Activated naive CD4-positive, alpha-beta T cell treated with anti-CD3 and anti-CD28 coated beads, Interleukin-2, amount 50 U/mL, for 72 hours (primary cell): ENCODE measurements at regions not wholly inside any gene's neighbourhood (a gene's known extent, or its start where the extent isn't known, plus 50 kb on each side); places are given as distances from the start of the nearest gene placed in this dataset.
"Not testable (repeated sequence)": the region's sequence is repeated elsewhere in the genome, so short reads cannot be mapped to it uniquely, and the experiment has no call there.

Experiments used
- ATAC-seq, 2 donors: fragments of 150-1000 bp; cut with Tn5 transposase; 2 replicates each; pipeline ENCODE4 v1.10.0; 2021; ENCODE audit warnings: mild to moderate bottlenecking in 2 of 2, moderate library complexity in 2 of 2
- DNase-seq, 2 donors: peaks; one replicate each; pipeline ENCODE4 v3.0.0; 2021 to 2022; ENCODE audit warnings: low spot score in 2 of 2
- H3K27ac Mint-ChIP-seq, 2 donors: one replicate each; pipeline ENCODE4 v1.8.0; 2022; ENCODE audit warnings: mild to moderate bottlenecking in 2 of 2, mixed read lengths in 2 of 2
- H3K36me3 Mint-ChIP-seq, 2 donors: one replicate each; pipeline ENCODE4 v1.8.0; 2022; ENCODE audit warnings: mixed read lengths in 2 of 2
- H3K9me3 Mint-ChIP-seq, 2 donors: one replicate each; pipeline ENCODE4 v1.8.0; 2022; ENCODE audit warnings: mixed read lengths in 2 of 2

GRCh38 chr20:48503166-48503815, 324.5 kb downstream of the PREX1 start:
- Mint-ChIP-seq H3K27ac (no peak overlapping the region), H3K36me3 (no peaks in the 10 kb centered on the region), H3K9me3 (no peaks in the 10 kb centered on the region)
- DNase-seq: no peak
- no peak for ATAC-seq

GRCh38 chr20:48502758-48503157, 325.0 kb downstream of the PREX1 start:
- Mint-ChIP-seq H3K9me3 (no peaks in the 10 kb centered on the region), H3K36me3 (no peaks in the 10 kb centered on the region)
- no peak for ATAC-seq

GRCh38 chr20:48502016-48502415, 325.8 kb downstream of the PREX1 start:
- no peak for DNase-seq
- Mint-ChIP-seq H3K36me3 (no peaks in the 10 kb centered on the region), H3K9me3 (no peaks in the 10 kb centered on the region), H3K27ac (no peak overlapping the region)
- no peak for ATAC-seq

More at GRCh38 chr20:48502758-48503157, 325.0 kb downstream of the PREX1 start:
- no peak overlapping the region for H3K27ac Mint-ChIP-seq
- no peak for DNase-seq

- H3K36me3 Mint-ChIP-seq, H3K27ac Mint-ChIP-seq, ATAC-seq, DNase-seq, H3K9me3 Mint-ChIP-seq: not testable (repeated sequence)
These were observed 326.9 kb downstream of the PREX1 start for GRCh38 chr20:48500900-48501299.

GRCh38 chr20:48498939-48499338, 328.9 kb downstream of the PREX1 start:
- not testable (repeated sequence) for H3K27ac Mint-ChIP-seq, ATAC-seq, H3K36me3 Mint-ChIP-seq, DNase-seq, H3K9me3 Mint-ChIP-seq

GRCh38 chr20:48498125-48498524, 329.7 kb downstream of the PREX1 start:
- H3K27ac Mint-ChIP-seq, ATAC-seq, H3K9me3 Mint-ChIP-seq, H3K36me3 Mint-ChIP-seq, DNase-seq: not testable (repeated sequence)

GRCh38 chr20:48493966-48494365, 333.8 kb downstream of the PREX1 start:
- DNase-seq (no peak), ATAC-seq (no peak)
- Mint-ChIP-seq H3K9me3 (no peaks in the 10 kb centered on the region), H3K36me3 (no peaks in the 10 kb centered on the region), H3K27ac (no peak overlapping the region)

GRCh38 chr20:48493331-48493730, 334.5 kb downstream of the PREX1 start:
- not testable (repeated sequence) for H3K36me3 Mint-ChIP-seq, DNase-seq, H3K9me3 Mint-ChIP-seq, H3K27ac Mint-ChIP-seq, ATAC-seq

- Mint-ChIP-seq H3K27ac (no peak overlapping the region), H3K36me3 (no peaks in the 10 kb centered on the region), H3K9me3 (no peaks in the 10 kb centered on the region)
These were observed 335.1 kb downstream of the PREX1 start for GRCh38 chr20:48492715-48493070.

GRCh38 chr20:48492015-48492714, 335.6 kb downstream of the PREX1 start:
- no peak overlapping the region for H3K27ac Mint-ChIP-seq
- H3K9me3 Mint-ChIP-seq: no peaks in the 10 kb centered on the region
- no peaks in the 10 kb centered on the region for H3K36me3 Mint-ChIP-seq
- ATAC-seq (no peak), DNase-seq (no peak)

More at GRCh38 chr20:48492715-48493070, 335.1 kb downstream of the PREX1 start:
- DNase-seq (no peak), ATAC-seq (no peak)

- no peak overlapping the region for H3K27ac Mint-ChIP-seq
- H3K36me3 Mint-ChIP-seq: no peaks in the 10 kb centered on the region
- no peaks in the 10 kb centered on the region for H3K9me3 Mint-ChIP-seq
- no peak for DNase-seq
- ATAC-seq: no peak
These were observed 336.6 kb downstream of the PREX1 start for GRCh38 chr20:48490961-48491831.

- H3K36me3 Mint-ChIP-seq, DNase-seq, H3K9me3 Mint-ChIP-seq, ATAC-seq, H3K27ac Mint-ChIP-seq: not testable (repeated sequence)
These were observed 337.5 kb downstream of the PREX1 start for GRCh38 chr20:48490341-48490740.

GRCh38 chr20:48489656-48490055, 338.1 kb downstream of the PREX1 start:
- no peak overlapping the region for H3K27ac Mint-ChIP-seq
- no peaks in the 10 kb centered on the region for H3K36me3 Mint-ChIP-seq
- H3K9me3 Mint-ChIP-seq: no peaks in the 10 kb centered on the region
- ATAC-seq (no peak), DNase-seq (no peak)

- Mint-ChIP-seq H3K9me3 (no peaks in the 10 kb centered on the region), H3K36me3 (no peaks in the 10 kb centered on the region), H3K27ac (no peak overlapping the region)
These were observed 338.7 kb downstream of the PREX1 start for GRCh38 chr20:48489046-48489463.

GRCh38 chr20:48488334-48489034, 339.3 kb downstream of the PREX1 start:
- H3K27ac Mint-ChIP-seq, H3K9me3 Mint-ChIP-seq, H3K36me3 Mint-ChIP-seq, DNase-seq: not testable (repeated sequence)
- peak in 1 of 2 donors; percentile 34 for ATAC-seq

More at GRCh38 chr20:48489046-48489463, 338.7 kb downstream of the PREX1 start:
- no peak for DNase-seq
- no peak for ATAC-seq

- no peak for ATAC-seq
- no peak for DNase-seq
- no peaks in the 10 kb centered on the region for H3K36me3 Mint-ChIP-seq
- H3K9me3 Mint-ChIP-seq: no peaks in the 10 kb centered on the region
- H3K27ac Mint-ChIP-seq: peak overlapping the region in 1 of 2 donors; percentile 39
These were observed 341.7 kb downstream of the PREX1 start for GRCh38 chr20:48486065-48486464.
